OCI-LY3 (cell line): ENCODE measurements at regions not wholly inside any gene's neighbourhood (a gene's known extent, or its start where the extent isn't known, plus 50 kb on each side); places are given as distances from the start of the nearest gene placed in this dataset.

ENCODE experiments used
- H2AFZ ChIP-seq: fragments of 200-600, 300-600 bp; shearing (Covaris generic); 2 replicates; pipeline ENCODE4 v1.6.0; 2014; ENCODE audit warnings: antibody characterized with exemption, low read depth, low read length
- H3K27ac ChIP-seq: fragments of 200-600, 300-600 bp; sonication (generic); 2 replicates; pipeline ENCODE4 v1.5.1; 2014; ENCODE audit warnings: mild to moderate bottlenecking, low read length, moderate library complexity, mixed read lengths
- H3K27me3 ChIP-seq: fragments of 200-600, 300-600 bp; sonication (generic); 2 replicates; pipeline ENCODE4 v1.6.1; 2014; ENCODE audit warnings: low read depth, low read length, mixed read lengths
- H3K36me3 ChIP-seq: fragments of 200-600, 300-600 bp; sonication (generic); replicated peaks from 2 replicates; pipeline ENCODE3; 2014; ENCODE audit warnings: low read depth, low read length, mixed read lengths
- H3K4me1 ChIP-seq: fragments of 300-600, 200-600 bp; sonication (generic); 2 replicates; pipeline ENCODE4 v1.6.1; 2014; ENCODE audit warnings: low read length, mixed read lengths
- H3K4me2 ChIP-seq: fragments of 200-600, 300-600 bp; sonication (generic); 2 replicates; pipeline ENCODE4 v1.6.1; 2014; ENCODE audit warnings: low read length, mixed read lengths
- H3K4me3 ChIP-seq: fragments of 300-600, 200-600 bp; sonication (generic); 2 replicates; pipeline ENCODE4 v1.5.1; 2014; ENCODE audit warnings: antibody characterized with exemption, mild to moderate bottlenecking, low read length, moderate library complexity
- H3K79me2 ChIP-seq: fragments of 300-600, 200-600 bp; shearing (Covaris generic); 2 replicates; pipeline ENCODE4 v1.6.1; 2014; ENCODE audit warnings: mild to moderate bottlenecking, low read length, mixed read lengths
- H3K9ac ChIP-seq: fragments of 300-600, 200-600 bp; shearing (Covaris generic); 2 replicates; pipeline ENCODE4 v1.6.0; 2014; ENCODE audit warnings: mild to moderate bottlenecking, low read length, moderate library complexity
- H3K9me3 ChIP-seq: fragments of 200-600, 300-600 bp; shearing (Covaris generic); 2 replicates; pipeline ENCODE4 v1.6.1; 2014; ENCODE audit warnings: low read length, mixed read lengths; ENCODE audit not compliant: insufficient read depth
- H4K20me1 ChIP-seq: fragments of 200-600, 300-600 bp; sonication (generic); 2 replicates; pipeline ENCODE4 v1.6.1; 2016; ENCODE audit warnings: low read length, mixed read lengths; ENCODE audit not compliant: insufficient read depth
- EZH2phosphoT487 ChIP-seq: fragments of 200-600 bp; shearing (Covaris generic); IDR thresholded peaks from 2 replicates; pipeline ENCODE4 v1.6.1; 2018; ENCODE audit warnings: antibody characterized with exemption, mixed run types, low read depth
- TF ChIP-seq, protein P1 (sequence below): fragments of 200-600, 300-600 bp; sonication (generic); IDR thresholded peaks from 2 replicates; pipeline ENCODE4 v1.5.1; 2014; ENCODE audit warnings: antibody characterized with exemption, low read length, low read depth

DNA sequence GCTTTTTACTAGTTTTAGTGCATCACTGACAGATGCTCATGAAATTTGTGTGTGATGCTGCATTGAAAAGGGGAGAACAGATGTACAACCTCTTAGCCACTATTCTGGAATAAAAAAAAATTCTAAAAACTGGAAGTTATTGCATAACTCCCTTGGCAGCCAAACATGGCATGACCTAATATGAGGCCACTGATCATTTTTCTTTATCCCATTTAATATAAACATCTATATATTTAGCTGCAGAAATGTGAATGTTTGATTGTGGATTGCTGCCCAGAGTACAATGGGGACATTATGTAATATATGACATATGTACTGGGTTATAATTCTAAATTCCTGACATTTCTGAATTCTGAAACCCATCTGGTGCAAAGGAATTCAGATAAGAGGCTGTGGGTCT is 86.5 kb downstream of the CDCA7 start:
- H3K9ac ChIP-seq: no peak overlapping the region

DNA sequence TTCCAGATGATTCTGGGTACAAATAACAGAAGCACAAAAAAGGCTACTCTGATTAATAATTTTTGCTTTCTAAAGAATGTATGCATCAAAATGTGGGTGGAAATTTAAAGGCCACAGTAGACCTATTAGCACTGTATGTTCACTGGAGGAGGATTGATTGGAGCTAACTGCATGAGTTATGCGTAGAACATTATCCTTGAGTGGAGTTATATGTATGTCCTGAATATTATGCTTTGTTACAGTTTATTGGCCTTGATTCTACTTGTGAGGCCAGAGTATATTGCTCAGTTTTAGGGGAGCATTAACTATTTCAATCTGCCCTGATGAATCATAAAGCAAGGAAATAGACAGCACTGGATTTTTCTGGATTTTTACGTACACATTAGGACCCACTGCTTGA is 87.9 kb downstream of the CDCA7 start:
- Histone ChIP-seq H3K27me3 (0 out of 2 replicates have a peak, but pooled peaks cover 19% of the 10 kb centered on the region), H3K27ac (no peak overlapping the region), H3K36me3 (no peaks in the 10 kb centered on the region), H3K4me1 (peaks cover 13% of the 10 kb centered on the region), H4K20me1 (no peaks in the 10 kb centered on the region), H3K4me2 (no peak overlapping the region), H3K79me2 (no peaks in the 10 kb centered on the region), H3K9ac (no peak overlapping the region), H2AFZ (no peak overlapping the region), H3K4me3 (no peak overlapping the region), H3K9me3 (no peaks in the 10 kb centered on the region)
- TF ChIP-seq, protein P1, sequence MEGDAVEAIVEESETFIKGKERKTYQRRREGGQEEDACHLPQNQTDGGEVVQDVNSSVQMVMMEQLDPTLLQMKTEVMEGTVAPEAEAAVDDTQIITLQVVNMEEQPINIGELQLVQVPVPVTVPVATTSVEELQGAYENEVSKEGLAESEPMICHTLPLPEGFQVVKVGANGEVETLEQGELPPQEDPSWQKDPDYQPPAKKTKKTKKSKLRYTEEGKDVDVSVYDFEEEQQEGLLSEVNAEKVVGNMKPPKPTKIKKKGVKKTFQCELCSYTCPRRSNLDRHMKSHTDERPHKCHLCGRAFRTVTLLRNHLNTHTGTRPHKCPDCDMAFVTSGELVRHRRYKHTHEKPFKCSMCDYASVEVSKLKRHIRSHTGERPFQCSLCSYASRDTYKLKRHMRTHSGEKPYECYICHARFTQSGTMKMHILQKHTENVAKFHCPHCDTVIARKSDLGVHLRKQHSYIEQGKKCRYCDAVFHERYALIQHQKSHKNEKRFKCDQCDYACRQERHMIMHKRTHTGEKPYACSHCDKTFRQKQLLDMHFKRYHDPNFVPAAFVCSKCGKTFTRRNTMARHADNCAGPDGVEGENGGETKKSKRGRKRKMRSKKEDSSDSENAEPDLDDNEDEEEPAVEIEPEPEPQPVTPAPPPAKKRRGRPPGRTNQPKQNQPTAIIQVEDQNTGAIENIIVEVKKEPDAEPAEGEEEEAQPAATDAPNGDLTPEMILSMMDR: no peak
- TF ChIP-seq EZH2phosphoT487: no peak

More for the DNA sequence above, 86.5 kb downstream of the CDCA7 start:
- H2AFZ ChIP-seq: no peak overlapping the region
- 0 out of 2 replicates have a peak, but pooled peaks cover 19% of the 10 kb centered on the region for H3K27me3 ChIP-seq
- no peak overlapping the region for H3K4me2 ChIP-seq
- H3K4me1 ChIP-seq: peaks cover 4% of the 10 kb centered on the region
- no peak overlapping the region for H3K4me3 ChIP-seq
- H3K79me2 ChIP-seq: no peaks in the 10 kb centered on the region
- H3K36me3 ChIP-seq: no peaks in the 10 kb centered on the region
- no peaks in the 10 kb centered on the region for H4K20me1 ChIP-seq
- TF ChIP-seq, protein P1: no peak
- no peaks in the 10 kb centered on the region for H3K9me3 ChIP-seq
- no peak overlapping the region for H3K27ac ChIP-seq

DNA sequence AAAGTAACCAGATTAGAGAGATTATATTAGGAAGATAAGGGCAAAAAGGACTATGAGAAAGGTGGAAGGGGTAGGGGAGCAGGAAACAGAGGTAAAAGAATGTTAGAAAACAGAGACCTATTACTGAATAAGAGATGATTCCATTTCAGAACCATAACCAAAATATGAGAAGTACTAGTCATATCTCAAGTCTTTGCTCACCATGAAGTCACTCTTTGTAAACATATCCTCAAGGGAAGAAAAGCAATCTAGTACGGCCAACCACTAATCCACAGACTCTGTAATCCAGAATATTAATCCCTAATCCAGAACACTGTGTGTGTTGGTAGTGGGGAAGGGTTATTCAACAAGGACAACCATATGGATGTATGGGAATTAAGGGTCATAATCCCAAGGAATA is 92.0 kb downstream of the CDCA7 start:
- H2AFZ ChIP-seq: no peak overlapping the region
- H3K27me3 ChIP-seq: peaks cover 7% of the 10 kb centered on the region; the same call in 1 of the 2 replicates
- TF ChIP-seq, protein P1: no peak
- TF ChIP-seq EZH2phosphoT487: no peak
- H3K79me2 ChIP-seq: no peaks in the 10 kb centered on the region
- no peaks in the 10 kb centered on the region for H3K9me3 ChIP-seq
- no peak overlapping the region for H3K4me3 ChIP-seq
- no peak overlapping the region for H3K9ac ChIP-seq
- no peaks in the 10 kb centered on the region for H3K36me3 ChIP-seq
- H4K20me1 ChIP-seq: no peaks in the 10 kb centered on the region
- H3K4me1 ChIP-seq: peaks cover 19% of the 10 kb centered on the region
- H3K4me2 ChIP-seq: 0 out of 2 replicates have a peak overlapping the region, but pooled peaks have one; percentile 19
- no peak overlapping the region for H3K27ac ChIP-seq

DNA sequence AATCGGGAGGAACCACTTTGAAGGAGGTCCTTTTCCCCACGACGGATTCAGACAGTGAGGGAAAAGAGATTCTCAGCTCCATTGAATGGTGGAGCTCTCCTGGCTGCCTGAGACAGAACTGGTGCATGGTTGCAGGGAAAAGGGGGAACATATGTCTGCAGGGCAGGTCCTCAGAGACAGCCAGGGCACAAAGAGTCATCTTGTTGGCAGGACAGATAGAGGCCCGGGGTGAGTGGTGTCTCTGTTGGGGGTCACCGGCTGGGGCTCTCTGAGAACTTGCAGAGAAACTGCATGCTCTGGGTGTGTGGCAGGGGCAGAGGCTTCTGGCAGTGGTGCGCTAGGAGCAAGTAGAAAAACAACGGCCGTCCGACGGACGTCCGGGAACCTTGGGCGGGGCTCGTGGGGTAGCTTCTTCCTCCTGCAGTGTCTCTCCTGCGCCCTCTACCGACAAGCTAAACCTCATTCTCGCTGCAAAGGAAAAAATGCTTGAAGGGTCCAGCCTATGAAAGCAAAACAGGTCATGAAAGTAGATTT is 94.3 kb downstream of the CDCA7 start:
- TF ChIP-seq EZH2phosphoT487: no peak
- TF ChIP-seq, protein P1: peak; percentile 84
- Histone ChIP-seq H3K9me3 (no peaks in the 10 kb centered on the region), H2AFZ (peak overlapping the region; percentile 92), H3K9ac (peak overlapping the region; percentile 55; the same call in 1 of the 2 replicates), H3K4me3 (peak overlapping the region; percentile 79), H4K20me1 (no peaks in the 10 kb centered on the region), H3K4me1 (peaks cover 19% of the 10 kb centered on the region), H3K27me3 (no peaks in the 10 kb centered on the region; the same call in 1 of the 2 replicates), H3K27ac (no peak overlapping the region), H3K79me2 (no peaks in the 10 kb centered on the region), H3K4me2 (peak overlapping the region; percentile 85), H3K36me3 (no peaks in the 10 kb centered on the region)
